Activated CD4-positive, alpha-beta T cell treated with anti-CD3 and anti-CD28 coated beads, Interleukin-2, amount 10 ng/mL, durations not matched to agents 24 days and 14 days (primary cell): ENCODE measurements at regions not wholly inside any gene's neighbourhood (a gene's known extent, or its start where the extent isn't known, plus 50 kb on each side); places are given as distances from the start of the nearest gene placed in this dataset.

Source experiments
- DNase-seq: peaks from one replicate; pipeline ENCODE4 v3.0.0; 2022
- H3K27ac Mint-ChIP-seq: one replicate; pipeline ENCODE4 v1.8.0; 2022; ENCODE audit warnings: mild to moderate bottlenecking, mixed read lengths
- H3K27me3 Mint-ChIP-seq: one replicate; pipeline ENCODE4 v1.8.0; 2022; ENCODE audit warnings: mixed read lengths
- H3K36me3 Mint-ChIP-seq: one replicate; pipeline ENCODE4 v1.8.0; 2022; ENCODE audit warnings: low read depth, mild to moderate bottlenecking, mixed read lengths
- H3K4me1 Mint-ChIP-seq: one replicate; pipeline ENCODE4 v1.8.0; 2021; ENCODE audit warnings: mixed read lengths
- H3K4me3 Mint-ChIP-seq: one replicate; pipeline ENCODE4 v1.8.0; 2022; ENCODE audit warnings: mild to moderate bottlenecking, moderate library complexity, mixed read lengths
- H3K9me3 Mint-ChIP-seq: one replicate; pipeline ENCODE4 v1.8.0; 2021; ENCODE audit warnings: mixed read lengths
- intact Hi-C: fragments of 100-400 bp; cut with micrococcal nuclease; formaldehyde crosslinking; loops from one replicate; pipeline ENCODE4 v1.15.1; 2023

- no peak overlapping the region for H3K4me3 Mint-ChIP-seq
- H3K4me1 Mint-ChIP-seq, result peaks cover 5% of the 10 kb centered on the region
- intact Hi-C loops, result loop anchor here (10.0 kb wide), 1 partner anchor 57 kb away; no protein-coding TSS in a partner anchor
- no peaks in the 10 kb centered on the region for H3K36me3 Mint-ChIP-seq
- no peak overlapping the region for H3K27ac Mint-ChIP-seq
- no peaks in the 10 kb centered on the region for H3K27me3 Mint-ChIP-seq
- no peak for DNase-seq
- H3K9me3 Mint-ChIP-seq, result no peaks in the 10 kb centered on the region
These were observed 288.8 kb downstream of the GPATCH2 start for GRCh38 chr1:217342105-217342504.

- Mint-ChIP-seq H3K27ac (no peak overlapping the region), H3K4me1 (no peaks in the 10 kb centered on the region), H3K27me3 (no peaks in the 10 kb centered on the region), H3K4me3 (no peak overlapping the region), H3K9me3 (no peaks in the 10 kb centered on the region), H3K36me3 (no peaks in the 10 kb centered on the region)
- intact Hi-C loops, result no loop called here
- no peak for DNase-seq
These were observed 294.2 kb downstream of the GPATCH2 start for GRCh38 chr1:217336724-217337123.

GRCh38 chr1:217333939-217334338 lies 297.0 kb downstream of the GPATCH2 start:
- H3K4me1 Mint-ChIP-seq, result no peaks in the 10 kb centered on the region
- DNase-seq, result no peak

GRCh38 chr1:217332431-217333065 lies 298.3 kb downstream of the GPATCH2 start:
- H3K4me1 Mint-ChIP-seq, result no peaks in the 10 kb centered on the region
- no peak for DNase-seq
- H3K9me3 Mint-ChIP-seq, result no peaks in the 10 kb centered on the region
- H3K4me3 Mint-ChIP-seq, result no peak overlapping the region
- intact Hi-C loops, result no loop called here
- no peak overlapping the region for H3K27ac Mint-ChIP-seq
- no peaks in the 10 kb centered on the region for H3K36me3 Mint-ChIP-seq
- H3K27me3 Mint-ChIP-seq, result no peaks in the 10 kb centered on the region

More at GRCh38 chr1:217333939-217334338, 297.0 kb downstream of the GPATCH2 start:
- H3K4me3 Mint-ChIP-seq, result no peak overlapping the region
- intact Hi-C loops, result no loop called here
- no peaks in the 10 kb centered on the region for H3K36me3 Mint-ChIP-seq
- H3K27me3 Mint-ChIP-seq, result no peaks in the 10 kb centered on the region
- H3K9me3 Mint-ChIP-seq, result no peaks in the 10 kb centered on the region
- no peak overlapping the region for H3K27ac Mint-ChIP-seq

- intact Hi-C loops, result no loop called here
- DNase-seq, result no peak
- H3K27ac Mint-ChIP-seq, result no peak overlapping the region
- no peak overlapping the region for H3K4me3 Mint-ChIP-seq
- H3K4me1 Mint-ChIP-seq, result no peaks in the 10 kb centered on the region
- H3K27me3 Mint-ChIP-seq, result no peaks in the 10 kb centered on the region
- no peaks in the 10 kb centered on the region for H3K36me3 Mint-ChIP-seq
- H3K9me3 Mint-ChIP-seq, result no peaks in the 10 kb centered on the region
These were observed 299.2 kb downstream of the GPATCH2 start for GRCh38 chr1:217331698-217332097.

GRCh38 chr1:217327901-217328300 lies 303.0 kb downstream of the GPATCH2 start:
- H3K4me1 Mint-ChIP-seq, result no peaks in the 10 kb centered on the region
- H3K9me3 Mint-ChIP-seq, result no peaks in the 10 kb centered on the region
- intact Hi-C loops, result no loop called here
- no peak overlapping the region for H3K27ac Mint-ChIP-seq
- H3K27me3 Mint-ChIP-seq, result no peaks in the 10 kb centered on the region
- H3K36me3 Mint-ChIP-seq, result no peaks in the 10 kb centered on the region
- no peak overlapping the region for H3K4me3 Mint-ChIP-seq
- no peak for DNase-seq

GRCh38 chr1:217322834-217323233 lies 308.1 kb downstream of the GPATCH2 start:
- Mint-ChIP-seq H3K27me3 (no peaks in the 10 kb centered on the region), H3K4me3 (no peak overlapping the region), H3K27ac (no peak overlapping the region), H3K9me3 (no peaks in the 10 kb centered on the region), H3K36me3 (no peaks in the 10 kb centered on the region), H3K4me1 (no peaks in the 10 kb centered on the region)
- intact Hi-C loops, result no loop called here
- no peak for DNase-seq

- intact Hi-C loops, result no loop called here
- no peak for DNase-seq
- Mint-ChIP-seq H3K27me3 (no peaks in the 10 kb centered on the region), H3K4me1 (no peaks in the 10 kb centered on the region), H3K9me3 (no peaks in the 10 kb centered on the region), H3K36me3 (no peaks in the 10 kb centered on the region), H3K4me3 (no peak overlapping the region), H3K27ac (no peak overlapping the region)
These were observed 315.5 kb downstream of the GPATCH2 start for GRCh38 chr1:217315346-217315745.

- Mint-ChIP-seq H3K36me3 (no peaks in the 10 kb centered on the region), H3K9me3 (no peaks in the 10 kb centered on the region), H3K4me3 (no peak overlapping the region), H3K27ac (no peak overlapping the region), H3K4me1 (no peaks in the 10 kb centered on the region), H3K27me3 (no peaks in the 10 kb centered on the region)
- no peak for DNase-seq
- intact Hi-C loops, result no loop called here
These were observed 317.8 kb downstream of the GPATCH2 start for GRCh38 chr1:217313096-217313495.

- intact Hi-C loops, result no loop called here
- no peak overlapping the region for H3K4me3 Mint-ChIP-seq
These were observed 319.1 kb downstream of the GPATCH2 start for GRCh38 chr1:217311766-217312165.

GRCh38 chr1:217311269-217311668 lies 319.6 kb downstream of the GPATCH2 start:
- Mint-ChIP-seq H3K4me1 (no peaks in the 10 kb centered on the region), H3K4me3 (no peak overlapping the region), H3K27ac (no peak overlapping the region), H3K27me3 (no peaks in the 10 kb centered on the region), H3K9me3 (no peaks in the 10 kb centered on the region), H3K36me3 (no peaks in the 10 kb centered on the region)
- intact Hi-C loops, result no loop called here
- no peak for DNase-seq

More at GRCh38 chr1:217311766-217312165, 319.1 kb downstream of the GPATCH2 start:
- no peaks in the 10 kb centered on the region for H3K36me3 Mint-ChIP-seq
- no peak for DNase-seq
- no peaks in the 10 kb centered on the region for H3K9me3 Mint-ChIP-seq
- H3K27ac Mint-ChIP-seq, result no peak overlapping the region
- H3K4me1 Mint-ChIP-seq, result no peaks in the 10 kb centered on the region
- H3K27me3 Mint-ChIP-seq, result no peaks in the 10 kb centered on the region

- H3K9me3 Mint-ChIP-seq, result no peaks in the 10 kb centered on the region
- H3K27ac Mint-ChIP-seq, result no peak overlapping the region
- H3K4me1 Mint-ChIP-seq, result no peaks in the 10 kb centered on the region
- no peaks in the 10 kb centered on the region for H3K36me3 Mint-ChIP-seq
- H3K27me3 Mint-ChIP-seq, result no peaks in the 10 kb centered on the region
- no peak overlapping the region for H3K4me3 Mint-ChIP-seq
- intact Hi-C loops, result loop anchor here (10.0 kb wide), 1 partner anchor 63 kb away; no protein-coding TSS in a partner anchor
- DNase-seq, result no peak
These were observed 349.6 kb downstream of the GPATCH2 start for GRCh38 chr1:217281332-217281731.

GRCh38 chr1:217275655-217276398 lies 355.1 kb downstream of the GPATCH2 start:
- no peaks in the 10 kb centered on the region for H3K4me1 Mint-ChIP-seq

GRCh38 chr1:217274927-217275654 lies 355.8 kb downstream of the GPATCH2 start:
- H3K4me3 Mint-ChIP-seq, result no peak overlapping the region
- no peak overlapping the region for H3K27ac Mint-ChIP-seq
- H3K9me3 Mint-ChIP-seq, result no peaks in the 10 kb centered on the region
- H3K4me1 Mint-ChIP-seq, result no peaks in the 10 kb centered on the region
- DNase-seq, result no peak
- no peaks in the 10 kb centered on the region for H3K36me3 Mint-ChIP-seq
- H3K27me3 Mint-ChIP-seq, result no peaks in the 10 kb centered on the region
- intact Hi-C loops, result no loop called here

More at GRCh38 chr1:217275655-217276398, 355.1 kb downstream of the GPATCH2 start:
- no peak for DNase-seq
- intact Hi-C loops, result no loop called here
- Mint-ChIP-seq H3K4me3 (no peak overlapping the region), H3K9me3 (no peaks in the 10 kb centered on the region), H3K27me3 (no peaks in the 10 kb centered on the region), H3K27ac (no peak overlapping the region), H3K36me3 (no peaks in the 10 kb centered on the region)
